GM12875 (cell line): ENCODE measurements at regions not wholly inside any gene's neighbourhood (a gene's known extent, or its start where the extent isn't known, plus 50 kb on each side); places are given as distances from the start of the nearest gene placed in this dataset.

Experiments
- H3K4me3 ChIP-seq: one replicate; pipeline ENCODE4 v1.5.1; 2011; ENCODE audit warnings: low read depth, low read length, control low read depth
- CTCF ChIP-seq: IDR thresholded peaks from 2 replicates; pipeline ENCODE4 v1.5.1; 2011; ENCODE audit warnings: low read depth, mild to moderate bottlenecking, control low read depth, inconsistent platforms, low read length, moderate library complexity, borderline replicate concordance; ENCODE audit not compliant: insufficient read depth

DNA sequence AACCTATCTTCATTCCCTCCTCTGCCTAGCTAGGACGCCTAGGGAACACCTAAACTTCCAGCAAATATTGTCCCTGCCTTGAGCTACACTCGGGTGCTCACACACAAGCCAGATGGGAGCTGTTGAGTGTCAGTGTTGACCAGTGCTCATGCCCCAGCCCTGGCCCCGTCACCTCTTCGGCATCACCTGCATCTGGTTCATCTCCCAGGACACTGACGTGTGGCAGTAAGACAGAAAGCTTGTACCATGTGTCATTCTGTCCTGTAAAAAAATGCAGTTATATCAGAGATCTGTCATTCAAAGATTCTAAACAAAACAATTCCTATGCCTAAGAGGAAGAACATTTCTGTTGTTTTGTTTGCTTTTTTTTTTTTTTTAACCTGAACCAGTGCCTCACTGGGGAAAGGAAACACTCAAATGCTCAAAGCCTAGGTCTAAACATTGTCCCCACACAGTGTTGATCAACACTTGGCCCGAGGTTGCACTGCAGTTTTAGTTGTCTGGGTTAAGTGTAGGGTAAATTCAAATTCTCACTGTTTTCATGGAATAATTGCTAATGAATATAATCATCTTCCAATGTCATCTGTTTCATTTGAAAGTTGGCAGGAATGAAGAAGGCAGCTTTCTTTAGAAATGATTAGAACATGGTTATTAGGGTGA is 102.7 kb upstream of the SASH1 start:
- H3K4me3 ChIP-seq: no peak overlapping the region
- TF ChIP-seq CTCF: no peak

DNA sequence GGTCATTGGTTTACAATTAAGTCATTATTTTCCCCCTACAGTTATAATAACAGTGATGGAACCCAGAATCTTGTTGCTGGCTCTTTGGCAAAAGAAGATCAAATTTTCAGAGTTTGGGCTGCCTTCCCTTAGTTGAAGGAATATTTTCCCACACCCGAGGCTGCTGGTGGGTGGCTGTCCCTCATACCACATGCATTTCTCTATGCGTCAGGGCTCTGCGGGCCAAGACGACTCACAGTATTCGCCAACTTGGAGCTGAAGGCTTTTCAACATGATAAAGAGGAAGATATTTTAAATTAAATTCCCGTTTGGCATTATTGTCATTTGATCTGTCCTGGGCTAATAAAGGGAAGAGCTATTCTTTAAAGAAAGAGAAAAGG is 102.2 kb upstream of the SASH1 start:
- H3K4me3 ChIP-seq: no peak overlapping the region
- TF ChIP-seq CTCF: no peak

DNA sequence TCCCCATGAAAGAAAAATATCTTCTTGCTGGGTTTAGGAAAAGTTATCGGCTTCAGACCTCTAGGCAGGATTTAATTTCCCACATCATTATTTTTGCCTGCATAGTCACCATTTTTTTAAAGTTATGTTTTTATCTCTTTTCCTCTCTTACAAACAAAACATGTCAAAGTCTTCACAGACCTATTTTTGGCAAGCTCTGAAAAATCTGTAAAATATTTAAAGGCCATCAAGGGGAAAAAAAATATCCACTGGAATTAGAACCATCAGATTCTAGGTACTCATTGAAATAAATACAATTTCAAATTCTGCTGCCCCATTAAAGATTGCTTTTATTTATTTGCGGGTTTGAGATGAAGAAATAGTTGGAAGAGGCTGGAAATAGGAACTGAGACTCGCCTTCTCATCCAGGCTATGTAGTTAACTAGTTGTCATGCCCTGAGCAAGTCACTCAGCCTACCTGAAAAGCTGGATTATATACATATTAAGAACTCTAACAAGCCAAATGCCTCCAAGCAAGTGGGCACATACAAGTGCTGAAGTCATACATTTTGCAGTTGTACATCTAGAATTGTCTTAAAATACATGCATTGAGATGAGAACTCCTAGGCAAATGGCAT is 101.7 kb upstream of the SASH1 start:
- H3K4me3 ChIP-seq: no peak overlapping the region
- no peak for TF ChIP-seq CTCF

DNA sequence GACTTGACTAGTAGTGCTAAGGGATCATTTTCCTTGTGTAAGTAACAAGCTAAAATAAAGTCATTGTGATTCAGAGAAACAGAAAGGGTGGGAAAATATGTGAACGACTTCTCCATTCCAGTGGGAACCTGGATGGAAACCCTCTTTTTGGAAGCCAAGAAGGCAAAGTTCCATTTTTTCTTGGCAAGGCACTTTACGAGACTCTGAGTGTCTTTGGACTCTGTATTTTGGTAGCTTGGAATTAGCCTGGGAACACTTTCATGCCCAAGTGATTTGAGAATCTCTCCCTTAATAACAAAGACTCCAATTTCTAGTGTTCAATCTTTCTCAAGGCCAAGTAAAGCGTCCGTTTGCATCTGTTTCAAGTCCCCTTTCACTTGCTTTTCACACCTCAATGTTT is 100.5 kb upstream of the SASH1 start:
- no peak overlapping the region for H3K4me3 ChIP-seq
- no peak for TF ChIP-seq CTCF

DNA sequence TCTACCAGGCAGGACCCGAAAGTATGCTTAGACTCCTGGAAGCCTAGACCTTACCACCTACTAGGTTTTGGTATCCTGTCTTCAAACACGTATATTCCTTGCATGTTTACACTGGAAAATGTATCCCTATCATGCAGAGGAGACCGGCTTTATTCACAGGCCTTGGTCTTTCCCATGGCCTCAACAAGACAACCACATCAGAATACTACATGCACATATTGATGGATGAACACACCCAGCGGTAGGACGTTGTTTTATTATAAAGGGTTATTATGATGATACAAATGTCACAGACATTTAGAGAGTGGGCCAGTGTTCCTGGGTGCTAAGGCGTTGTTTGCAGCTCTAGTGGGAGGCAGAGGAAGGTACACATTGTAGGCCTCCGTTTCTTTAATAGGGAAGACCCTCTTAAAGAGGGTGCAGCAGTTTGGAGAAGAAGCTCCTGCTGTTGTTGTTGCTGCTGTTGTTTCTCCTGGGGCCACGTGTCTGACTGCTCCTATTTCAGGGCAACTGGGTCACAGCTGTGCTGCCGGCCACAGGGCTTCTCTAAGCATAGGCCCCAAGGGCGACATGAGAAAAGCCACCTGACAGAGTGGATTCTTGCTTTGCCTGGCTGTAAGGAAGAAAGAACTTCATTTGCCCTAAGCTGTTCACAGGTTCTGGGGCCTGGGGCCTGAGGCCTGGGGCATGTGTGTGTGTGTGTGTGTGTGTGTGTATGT is 98.3 kb upstream of the SASH1 start:
- no peak overlapping the region for H3K4me3 ChIP-seq
- TF ChIP-seq CTCF: no peak

DNA sequence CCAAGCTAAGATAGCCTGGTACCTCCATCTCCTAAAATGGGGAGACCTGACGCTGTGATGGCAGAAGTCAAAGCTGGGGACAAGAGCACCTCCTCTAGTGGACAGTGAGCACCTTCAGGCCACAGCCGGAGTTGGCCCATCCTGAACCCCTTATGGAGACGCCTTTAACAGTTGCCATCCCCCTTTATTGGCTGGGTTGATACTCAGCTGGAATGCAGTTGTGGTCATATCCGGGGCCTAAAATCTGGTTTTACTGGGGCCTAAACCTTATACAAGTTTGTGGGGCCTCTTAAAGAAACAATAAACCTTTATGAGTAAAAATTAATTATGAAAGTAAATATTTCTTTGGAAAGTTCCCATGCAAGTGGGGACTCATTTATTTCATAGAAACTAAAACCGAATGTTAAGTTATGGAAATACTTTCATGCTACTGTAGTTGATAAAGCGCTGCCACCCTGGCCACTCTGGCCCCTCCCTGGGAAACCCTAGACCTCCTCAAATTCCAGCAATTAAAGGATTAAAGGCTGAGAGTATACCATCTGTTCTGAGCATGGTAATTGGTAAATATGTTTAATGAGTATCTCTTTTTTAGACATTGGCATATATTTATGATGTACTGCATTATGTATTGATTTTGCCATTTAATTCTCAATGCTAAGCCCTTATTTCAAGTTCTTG is 95.1 kb upstream of the SASH1 start:
- no peak for TF ChIP-seq CTCF
- H3K4me3 ChIP-seq: no peak overlapping the region
